ENCODE measurements at regions not wholly inside any gene's neighbourhood (a gene's known extent, or its start where the extent isn't known, plus 50 kb on each side); places are given as distances from the start of the nearest gene placed in this dataset.

- DNase-seq (ENCODE audit: low spot score): no peak
- in situ Hi-C loops (cut with HindIII; ENCODE audit: low sequenced_read_pairs): no loop called here
Observed at GRCh38 chr18:40613721-40614120, 1341.3 kb upstream of the PIK3C3 start.

- in situ Hi-C loops (cut with HindIII; ENCODE audit: low sequenced_read_pairs): no loop called here
- peak; percentile 90 for DNase-seq (ENCODE audit: low spot score)
Observed at GRCh38 chr18:40612356-40612755, 1342.7 kb upstream of the PIK3C3 start.

- no peak for DNase-seq (ENCODE audit: low spot score)
- in situ Hi-C loops (cut with HindIII; ENCODE audit: low sequenced_read_pairs): no loop called here
Observed at GRCh38 chr18:40608226-40608625, 1346.8 kb upstream of the PIK3C3 start.

GRCh38 chr18:40607542-40608148 is 1347.4 kb upstream of the PIK3C3 start:
- in situ Hi-C loops (cut with HindIII; ENCODE audit: low sequenced_read_pairs): no loop called here
- DNase-seq (ENCODE audit: low spot score): no peak

- in situ Hi-C loops (cut with HindIII; ENCODE audit: low sequenced_read_pairs): no loop called here
- no peak for DNase-seq (ENCODE audit: low spot score)
Observed at GRCh38 chr18:40606996-40607395, 1348.0 kb upstream of the PIK3C3 start.

- DNase-seq (ENCODE audit: low spot score): no peak
- in situ Hi-C loops (cut with HindIII; ENCODE audit: low sequenced_read_pairs): no loop called here
Observed at GRCh38 chr18:40583671-40584070, 1371.4 kb upstream of the PIK3C3 start.

GRCh38 chr18:40582105-40582504 is 1372.9 kb upstream of the PIK3C3 start:
- DNase-seq (ENCODE audit: low spot score): no peak
- in situ Hi-C loops (cut with HindIII; ENCODE audit: low sequenced_read_pairs): no loop called here

GRCh38 chr18:40577981-40578365 is 1377.1 kb upstream of the PIK3C3 start:
- DNase-seq (ENCODE audit: low spot score): no peak
- in situ Hi-C loops (cut with HindIII; ENCODE audit: low sequenced_read_pairs): no loop called here

GRCh38 chr18:40577239-40577980 is 1377.6 kb upstream of the PIK3C3 start:
- in situ Hi-C loops (cut with HindIII; ENCODE audit: low sequenced_read_pairs): no loop called here
- DNase-seq (ENCODE audit: low spot score): no peak

- in situ Hi-C loops (cut with HindIII; ENCODE audit: low sequenced_read_pairs): no loop called here
- DNase-seq (ENCODE audit: low spot score): no peak
Observed at GRCh38 chr18:40576507-40577115, 1378.4 kb upstream of the PIK3C3 start.

GRCh38 chr18:40570615-40571014 is 1384.4 kb upstream of the PIK3C3 start:
- DNase-seq (ENCODE audit: low spot score): no peak
- in situ Hi-C loops (cut with HindIII; ENCODE audit: low sequenced_read_pairs): no loop called here

- in situ Hi-C loops (cut with HindIII; ENCODE audit: low sequenced_read_pairs): no loop called here
- DNase-seq (ENCODE audit: low spot score): no peak
Observed at GRCh38 chr18:40569605-40570004, 1385.4 kb upstream of the PIK3C3 start.

GRCh38 chr18:40566510-40566844 is 1388.6 kb upstream of the PIK3C3 start:
- in situ Hi-C loops (cut with HindIII; ENCODE audit: low sequenced_read_pairs): no loop called here

GRCh38 chr18:40565805-40566509 is 1389.1 kb upstream of the PIK3C3 start:
- no peak for DNase-seq (ENCODE audit: low spot score)
- in situ Hi-C loops (cut with HindIII; ENCODE audit: low sequenced_read_pairs): no loop called here

More at GRCh38 chr18:40566510-40566844, 1388.6 kb upstream of the PIK3C3 start:
- DNase-seq (ENCODE audit: low spot score): no peak

- in situ Hi-C loops (cut with HindIII; ENCODE audit: low sequenced_read_pairs): no loop called here
- no peak for DNase-seq (ENCODE audit: low spot score)
Observed at GRCh38 chr18:40559556-40559955, 1395.5 kb upstream of the PIK3C3 start.

GRCh38 chr18:40558706-40559392 is 1396.2 kb upstream of the PIK3C3 start:
- in situ Hi-C loops (cut with HindIII; ENCODE audit: low sequenced_read_pairs): no loop called here

GRCh38 chr18:40555914-40556313 is 1399.1 kb upstream of the PIK3C3 start:
- DNase-seq (ENCODE audit: low spot score): no peak
- in situ Hi-C loops (cut with HindIII; ENCODE audit: low sequenced_read_pairs): no loop called here

More at GRCh38 chr18:40558706-40559392, 1396.2 kb upstream of the PIK3C3 start:
- DNase-seq (ENCODE audit: low spot score): no peak

- in situ Hi-C loops (cut with HindIII; ENCODE audit: low sequenced_read_pairs): no loop called here
- DNase-seq (ENCODE audit: low spot score): no peak
Observed at GRCh38 chr18:40553029-40553428, 1402.0 kb upstream of the PIK3C3 start.

GRCh38 chr18:40546875-40547274 is 1408.2 kb upstream of the PIK3C3 start:
- in situ Hi-C loops (cut with HindIII; ENCODE audit: low sequenced_read_pairs): no loop called here

GRCh38 chr18:40534723-40535122 is 1420.3 kb upstream of the PIK3C3 start:
- in situ Hi-C loops (cut with HindIII; ENCODE audit: low sequenced_read_pairs): no loop called here
- no peak for DNase-seq (ENCODE audit: low spot score)

More at GRCh38 chr18:40546875-40547274, 1408.2 kb upstream of the PIK3C3 start:
- DNase-seq (ENCODE audit: low spot score): no peak

All from G401 (cell line).